HG02938 (cell line): ENCODE measurements at regions not wholly inside any gene's neighbourhood (a gene's known extent, or its start where the extent isn't known, plus 50 kb on each side); places are given as distances from the start of the nearest gene placed in this dataset.

Experiments
- ATAC-seq: cut with Tn5 transposase; IDR thresholded peaks from one replicate; pipeline ENCODE4 v1.9.1; 2021; ENCODE audit warnings: mild to moderate bottlenecking, moderate library complexity; ENCODE audit not compliant: unreplicated experiment

DNA sequence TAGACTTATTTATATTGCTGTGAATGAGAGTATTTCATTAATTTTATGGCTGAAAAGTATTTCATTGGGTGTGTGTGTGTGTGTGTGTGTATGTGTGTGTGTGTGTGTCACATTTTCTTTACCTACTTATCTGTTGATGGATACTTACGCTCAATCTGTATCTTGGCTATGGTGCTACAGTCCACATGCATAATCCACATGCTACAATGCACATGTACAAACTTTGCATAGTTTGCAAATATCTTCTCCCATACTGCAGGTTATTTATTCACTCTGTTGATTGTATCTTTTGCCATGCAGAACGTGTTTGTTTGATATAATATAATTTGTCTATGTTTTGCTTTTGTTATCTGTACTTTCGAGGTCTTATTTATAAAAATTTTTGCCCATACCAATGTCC is 167.8 kb downstream of the RAB28 start:
- ATAC-seq, result no peak

DNA sequence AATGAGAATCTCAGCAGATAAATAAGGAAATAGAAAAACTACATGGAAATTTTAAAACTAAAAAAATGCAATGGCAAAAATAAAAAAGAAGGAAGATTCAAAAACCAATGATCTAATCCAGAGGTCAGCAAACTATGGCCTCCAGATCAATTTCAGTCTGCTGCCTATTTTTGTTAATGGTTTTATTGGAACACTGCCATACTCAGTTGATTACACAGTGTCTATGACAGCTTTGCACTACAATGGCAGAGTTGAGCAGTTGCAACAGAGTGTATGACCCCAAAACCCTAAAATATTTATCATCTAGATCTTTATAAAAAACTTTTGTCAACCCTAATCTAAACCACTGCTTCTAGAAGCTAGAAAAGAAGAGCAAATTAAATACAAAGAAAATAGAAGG is 170.3 kb downstream of the RAB28 start:
- ATAC-seq, result no peak

DNA sequence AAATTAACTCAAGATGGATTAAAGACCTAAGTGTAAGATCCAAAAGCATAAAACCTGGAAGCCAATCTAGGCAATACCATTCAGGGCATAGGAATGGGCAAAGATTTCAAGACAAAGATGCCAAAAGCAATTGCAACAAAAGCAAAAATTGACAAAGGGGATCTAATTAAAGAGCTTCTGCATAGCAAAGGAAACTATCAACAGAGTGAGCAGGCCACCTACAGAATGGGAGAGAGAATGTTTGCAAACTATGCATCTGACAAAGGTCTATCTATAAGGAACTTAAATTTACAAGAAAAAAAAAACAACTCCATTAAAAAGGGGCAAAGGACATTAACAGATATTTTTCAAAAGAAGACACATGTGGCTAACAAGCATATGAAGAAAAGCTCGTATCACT is 171.9 kb downstream of the RAB28 start:
- no peak for ATAC-seq

DNA sequence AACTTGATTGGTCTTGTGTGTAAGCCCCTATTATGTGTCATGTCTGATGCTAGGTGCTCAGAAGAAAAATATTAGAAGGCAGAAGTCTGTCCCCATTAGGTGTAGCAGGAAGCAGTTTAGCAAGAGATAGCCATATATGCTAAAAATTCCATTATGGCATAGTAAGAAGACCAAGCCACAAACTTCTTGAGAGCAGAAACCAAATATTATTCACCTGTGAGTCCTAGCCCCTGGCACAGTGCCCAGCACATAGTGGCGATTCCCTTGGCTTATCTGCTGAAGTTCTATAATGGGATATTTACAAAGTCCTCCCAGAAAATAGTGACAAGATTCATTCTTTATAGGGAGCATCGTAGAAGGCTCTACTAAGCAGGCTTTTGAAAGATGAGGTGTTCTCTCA is 174.4 kb downstream of the RAB28 start:
- no peak for ATAC-seq

DNA sequence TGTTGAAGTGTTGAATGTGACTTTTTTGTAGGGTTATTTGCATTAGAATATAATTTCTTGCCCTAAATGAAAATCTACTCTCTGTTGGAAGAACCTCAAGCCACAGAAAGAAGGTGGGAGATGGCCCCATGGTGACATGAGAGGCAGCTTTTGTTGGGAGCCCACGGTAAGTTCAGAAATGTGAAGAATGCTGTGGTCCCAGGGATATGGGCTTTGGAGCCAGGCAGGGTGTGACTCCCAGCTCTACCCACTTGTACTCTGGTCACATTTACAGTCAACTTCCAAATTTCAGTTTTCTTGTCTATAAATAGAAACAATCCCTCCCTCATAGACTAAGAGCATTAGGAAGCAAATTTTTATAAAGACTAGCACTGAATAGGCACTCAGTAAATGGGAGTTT is 177.8 kb downstream of the RAB28 start:
- no peak for ATAC-seq

DNA sequence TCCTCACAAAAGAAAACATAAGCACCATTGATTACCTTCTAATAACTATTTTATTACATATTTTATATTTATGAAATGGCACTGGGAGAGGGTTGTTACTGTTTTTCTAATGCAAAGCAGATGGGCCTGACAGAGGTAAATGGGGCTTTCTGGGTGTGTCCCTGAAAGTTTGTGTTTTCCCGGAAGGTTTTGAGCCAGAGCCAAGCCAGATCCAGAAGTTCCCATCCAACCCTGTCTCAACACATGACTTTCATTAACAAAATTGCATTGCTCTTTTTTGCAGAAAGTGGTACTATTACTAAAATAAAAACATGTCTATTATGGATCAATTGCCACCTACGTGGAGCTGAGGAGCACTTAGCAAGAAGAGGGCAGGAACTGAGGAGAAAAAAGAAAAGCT is 181.3 kb downstream of the RAB28 start:
- no peak for ATAC-seq

DNA sequence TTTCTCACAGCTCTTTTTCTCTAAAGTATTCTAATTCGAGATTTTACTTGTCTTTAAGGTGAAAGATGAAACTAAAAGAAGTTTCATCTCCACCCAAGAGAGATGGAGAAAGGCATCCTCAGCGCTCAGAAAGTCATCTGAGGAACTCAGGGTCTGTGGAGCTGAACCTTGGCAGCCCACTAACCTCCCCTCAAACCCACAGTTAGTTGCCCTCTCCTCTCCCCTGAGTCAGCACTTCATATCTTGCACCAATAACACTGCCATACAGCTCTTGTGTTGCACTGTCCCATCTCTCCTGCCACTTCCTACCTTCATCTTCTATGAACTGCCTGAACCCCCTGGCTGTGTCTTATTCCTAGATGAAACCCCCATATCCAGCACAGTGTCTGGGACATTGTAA is 184.8 kb downstream of the RAB28 start:
- no peak for ATAC-seq

DNA sequence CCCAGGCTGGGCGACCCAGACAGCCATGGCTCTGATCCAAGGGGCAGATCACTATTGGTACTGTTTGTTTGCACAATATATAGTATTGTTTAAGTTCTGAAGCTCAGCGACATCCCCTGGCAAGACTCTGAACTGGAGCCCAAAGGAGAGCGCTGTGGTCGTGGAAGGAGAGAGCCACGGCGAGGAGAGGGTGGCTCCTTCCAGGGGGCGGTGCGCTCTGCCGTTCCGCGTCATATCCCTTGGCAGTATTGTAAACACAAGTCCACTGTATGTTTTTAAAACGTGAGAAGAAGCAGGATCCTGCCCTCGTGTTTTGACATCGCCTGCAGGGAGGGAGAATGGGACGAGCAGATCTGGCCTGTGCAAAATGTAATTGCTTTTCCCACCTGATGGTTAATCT is 185.5 kb downstream of the RAB28 start:
- ATAC-seq, result no peak

DNA sequence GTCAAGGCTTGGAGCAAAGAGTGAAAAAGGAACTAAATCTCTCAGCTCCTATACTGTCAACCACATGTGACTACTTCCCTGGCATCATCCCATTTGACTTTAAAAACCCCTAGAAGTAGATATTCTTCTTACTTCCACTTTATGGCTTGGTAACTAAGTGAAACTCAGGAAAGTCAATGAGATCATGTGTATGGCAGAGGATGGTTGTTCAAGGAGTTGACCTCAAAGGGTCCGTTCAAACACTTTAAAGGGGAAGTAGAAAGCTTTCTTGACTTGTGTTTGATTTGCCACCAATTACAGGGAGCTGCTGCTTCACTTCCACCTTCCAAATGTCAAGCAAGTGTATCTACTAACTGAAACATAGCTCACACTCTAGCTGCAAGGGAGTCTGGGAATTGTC is 187.2 kb downstream of the RAB28 start:
- ATAC-seq, result no peak

DNA sequence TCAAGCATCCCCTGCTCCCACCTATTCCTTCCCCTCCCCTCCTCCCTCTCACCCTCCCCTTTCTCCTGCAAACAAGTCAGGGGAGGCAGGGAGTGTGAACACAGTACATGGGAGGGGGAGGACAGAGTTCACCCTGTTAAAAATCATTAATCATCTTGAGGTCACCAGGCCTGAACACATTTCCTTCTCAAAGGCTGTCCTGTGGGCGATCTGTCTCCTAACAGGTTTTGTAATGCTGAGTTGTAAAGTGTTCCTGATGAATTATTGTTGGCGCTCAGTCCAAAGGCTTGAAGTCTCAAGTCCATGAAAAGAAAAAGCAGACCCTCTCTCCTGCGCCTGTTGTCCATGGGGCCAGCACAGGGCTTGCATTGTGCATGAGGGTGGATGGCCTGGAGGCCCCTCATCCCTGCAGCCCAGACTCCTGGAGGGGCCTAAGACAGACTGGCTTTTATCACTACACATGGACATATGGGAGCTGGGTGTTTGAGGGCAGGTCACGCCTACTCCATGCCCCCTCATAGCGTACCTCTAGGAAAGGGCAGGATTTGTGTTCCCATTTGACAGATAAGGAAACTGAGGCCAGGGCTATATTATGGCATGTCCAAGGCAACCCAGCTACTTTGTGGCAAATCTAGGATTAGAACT is 189.1 kb downstream of the RAB28 start:
- ATAC-seq, result no peak

DNA sequence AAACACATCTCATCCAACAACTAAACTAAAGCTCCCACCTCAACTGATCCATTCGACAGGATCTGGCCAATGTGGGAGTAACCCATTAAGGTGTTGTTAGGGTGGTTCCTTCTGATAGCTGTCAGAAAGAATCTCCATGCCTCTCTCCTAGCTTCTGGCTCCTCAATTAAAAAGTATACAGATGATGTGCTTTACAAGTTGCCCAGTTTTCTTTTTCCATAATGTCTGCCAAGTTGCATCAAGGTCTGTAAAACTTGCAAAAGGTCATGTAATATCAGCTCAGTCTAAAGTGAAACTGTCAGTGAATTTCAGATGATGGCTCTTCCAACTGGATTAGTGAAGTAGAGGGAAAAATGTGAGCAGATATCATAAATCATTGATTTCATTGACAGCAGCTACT is 191.8 kb downstream of the RAB28 start:
- ATAC-seq, result no peak

DNA sequence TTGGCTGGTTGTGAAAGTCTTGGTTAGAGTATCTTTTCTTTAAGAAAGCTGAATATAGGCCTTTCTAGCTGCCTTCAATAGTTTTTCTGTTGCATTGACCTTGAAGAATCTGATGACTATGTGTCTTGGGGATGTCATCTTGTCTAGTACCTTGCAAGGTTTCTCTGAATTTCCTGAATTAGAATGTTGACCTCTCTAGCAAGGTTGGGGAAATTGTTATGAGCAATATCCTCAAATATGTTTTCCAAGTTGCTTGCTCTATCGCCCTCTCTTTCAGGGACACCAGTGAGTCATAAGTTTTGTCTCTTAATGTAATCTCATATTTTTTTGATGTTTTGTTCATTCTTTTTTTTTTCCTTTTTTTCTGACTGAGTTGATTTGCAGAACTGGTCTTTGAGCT is 194.7 kb downstream of the RAB28 start:
- no peak for ATAC-seq

DNA sequence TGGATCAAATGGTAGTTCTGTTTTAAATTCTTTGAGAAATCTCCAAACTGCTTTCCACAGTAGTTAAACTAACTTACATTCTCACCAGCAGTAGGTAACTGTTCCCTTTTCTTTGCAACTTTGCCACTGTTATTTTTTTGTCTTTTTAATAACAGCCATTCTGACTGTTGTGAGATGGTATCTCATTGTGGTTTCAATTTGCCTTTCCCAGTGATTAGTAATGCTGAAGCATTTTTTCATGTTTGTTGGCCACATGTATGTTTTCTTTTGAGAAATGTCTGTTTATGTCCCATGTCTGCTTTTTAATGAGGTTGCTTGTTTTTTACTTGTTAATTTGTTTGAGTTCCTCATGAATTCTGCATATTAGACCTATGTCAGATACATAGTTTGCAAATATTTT is 198.8 kb downstream of the RAB28 start:
- no peak for ATAC-seq

DNA sequence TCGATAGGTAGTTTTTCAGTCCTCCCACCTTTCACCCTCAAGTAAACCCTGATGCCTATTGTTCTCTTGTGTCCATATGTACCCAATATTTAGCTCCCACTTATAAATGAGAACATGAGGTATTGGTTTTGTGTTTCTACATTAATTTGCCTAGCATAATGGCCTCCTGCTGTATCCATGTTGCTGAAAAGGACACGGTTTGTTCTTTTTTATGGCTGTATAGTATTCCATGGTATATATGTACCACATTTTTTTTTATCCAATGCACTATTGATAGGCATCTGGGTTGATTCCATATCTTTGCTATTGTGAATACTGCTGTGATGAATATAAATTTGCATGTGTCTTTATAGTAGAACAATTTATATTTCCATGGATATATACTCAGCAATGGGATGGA is 199.2 kb downstream of the RAB28 start:
- no peak for ATAC-seq

DNA sequence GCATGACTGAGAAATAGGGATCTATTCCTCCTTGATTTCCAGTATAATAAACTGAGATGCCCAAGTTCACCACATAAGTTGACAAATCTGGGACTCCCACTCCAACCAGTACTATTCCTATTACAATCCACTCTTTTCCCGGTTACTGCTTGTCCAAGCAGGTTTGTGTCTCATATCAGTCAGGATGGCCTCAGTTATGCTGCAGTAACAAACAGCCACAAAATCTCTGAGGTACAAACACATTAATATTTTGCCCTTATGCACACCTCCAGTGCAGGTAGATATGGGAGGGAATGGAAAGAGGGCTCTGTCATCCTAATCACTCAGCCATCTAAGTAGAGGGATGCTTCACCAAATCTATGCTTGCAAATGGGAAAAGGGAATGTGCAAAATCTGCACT is 207.8 kb downstream of the RAB28 start:
- no peak for ATAC-seq

DNA sequence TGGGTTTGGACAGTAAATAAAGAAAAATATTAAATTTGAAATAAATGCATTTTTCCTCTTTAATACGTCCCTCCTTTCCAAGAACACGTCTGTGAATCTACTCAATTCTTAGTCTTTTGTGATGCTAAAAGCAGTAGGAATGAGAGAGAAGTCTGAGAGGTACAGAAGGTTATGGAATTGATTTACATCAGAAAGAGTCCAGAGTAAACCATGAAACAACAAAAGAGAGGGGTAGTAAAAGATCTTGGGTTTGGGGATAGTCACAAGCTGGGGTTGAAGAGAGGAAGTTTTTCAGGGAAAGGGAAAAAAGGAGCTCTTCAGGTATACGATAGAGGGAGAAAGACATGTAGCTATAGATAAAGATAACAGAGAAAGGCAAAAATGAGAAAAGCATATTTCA is 215.4 kb downstream of the RAB28 start:
- ATAC-seq, result no peak

DNA sequence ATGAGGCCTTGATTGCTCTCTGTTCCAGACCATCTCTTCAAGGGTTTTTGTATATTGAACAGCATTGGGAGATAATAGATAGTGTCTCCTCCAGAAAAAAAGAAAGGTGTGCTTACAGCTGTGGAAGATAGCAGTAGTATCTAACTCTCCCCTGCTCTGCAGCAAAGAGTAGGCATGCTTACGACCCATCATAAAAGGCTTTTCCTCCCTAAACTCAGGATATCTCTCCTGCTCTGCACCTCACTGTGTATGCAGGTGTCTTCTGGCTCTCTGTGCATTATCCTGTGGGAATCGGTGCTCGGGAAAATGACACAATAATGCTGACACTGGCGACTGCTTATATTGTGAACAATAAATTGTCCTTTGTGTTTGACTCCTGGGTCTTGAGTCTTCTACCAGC is 216.0 kb downstream of the RAB28 start:
- no peak for ATAC-seq

DNA sequence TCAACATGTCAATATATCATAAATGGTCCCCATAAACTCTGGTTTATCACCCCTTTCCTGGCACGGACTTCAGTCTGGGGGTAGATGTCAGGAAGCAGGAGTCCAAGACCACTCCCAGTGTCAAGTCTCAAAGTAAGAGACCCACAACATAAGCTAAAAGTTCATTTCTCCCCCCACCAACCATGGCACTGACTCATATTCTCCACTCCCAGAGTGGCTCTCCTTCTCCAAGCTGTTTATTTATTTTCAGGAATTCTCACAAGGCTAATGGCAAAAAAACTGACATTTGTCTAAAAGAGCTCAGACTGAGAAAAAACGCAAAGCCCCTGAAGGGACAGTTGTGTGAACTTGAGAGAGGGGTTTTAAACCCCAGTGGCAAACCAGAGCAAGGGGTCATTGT is 217.0 kb downstream of the RAB28 start:
- ATAC-seq, result no peak

DNA sequence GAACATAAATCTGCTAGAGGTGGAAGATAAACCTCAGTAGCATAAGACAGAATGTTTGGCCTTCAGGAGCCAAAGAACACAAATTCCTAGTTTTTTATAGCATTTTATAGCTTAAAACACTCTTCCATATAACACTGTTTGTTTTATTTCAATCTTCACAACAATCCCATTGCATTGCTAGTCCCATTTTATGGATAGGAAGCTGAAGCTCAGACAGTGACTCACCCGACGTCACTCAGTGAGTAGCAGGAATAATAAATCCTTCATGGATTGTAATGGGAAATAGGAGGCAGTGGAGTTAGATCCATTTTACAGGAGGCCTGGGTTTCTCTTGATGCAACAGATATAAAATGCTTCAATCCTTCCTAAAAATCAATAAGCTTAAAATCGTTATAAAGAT is 217.5 kb downstream of the RAB28 start:
- no peak for ATAC-seq

DNA sequence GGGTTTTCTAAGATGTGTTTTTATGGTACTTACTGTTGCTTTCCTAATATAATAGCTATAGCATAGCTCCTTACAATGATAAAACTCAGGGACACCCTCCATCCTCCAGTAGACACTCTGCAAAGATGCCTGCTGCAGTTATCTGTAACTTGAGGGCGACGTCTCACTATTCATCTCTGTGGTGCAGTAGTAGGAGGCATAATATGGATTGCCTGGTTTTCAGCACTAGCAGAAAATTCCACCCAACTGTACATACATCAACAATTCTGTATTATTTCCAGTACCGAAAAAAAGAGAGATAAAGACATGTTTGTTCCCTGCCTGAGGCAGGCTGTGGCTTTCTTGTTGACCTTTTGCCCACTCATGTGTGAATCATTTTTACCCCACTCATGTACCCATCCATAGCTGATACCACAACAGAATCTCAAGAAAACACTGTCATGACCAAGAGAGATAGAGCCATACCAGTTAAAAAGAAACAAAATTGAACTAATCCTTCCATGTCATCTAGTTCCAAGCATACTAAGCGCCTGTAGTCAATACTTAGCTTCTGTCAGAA is 220.1 kb downstream of the RAB28 start:
- no peak for ATAC-seq

DNA sequence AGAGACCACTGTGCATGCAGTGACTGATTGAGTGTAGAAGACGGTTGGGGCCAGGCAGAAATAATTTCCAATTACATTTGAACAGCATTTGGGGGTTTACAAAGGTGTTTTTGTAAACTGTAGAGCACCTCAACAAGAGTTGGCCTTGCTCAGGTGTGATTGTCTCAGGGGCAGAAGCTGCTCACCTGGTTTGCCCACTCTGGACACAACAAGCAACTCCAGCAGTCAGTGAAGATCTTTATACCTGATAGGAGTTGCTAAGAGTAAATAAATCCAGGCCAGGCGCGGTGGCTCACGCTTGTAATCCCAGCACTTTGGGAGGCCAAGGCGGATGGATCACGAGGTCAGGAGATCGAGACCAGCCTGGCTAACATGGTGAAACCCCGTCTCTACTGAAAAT is 221.3 kb downstream of the RAB28 start:
- ATAC-seq, result no peak

DNA sequence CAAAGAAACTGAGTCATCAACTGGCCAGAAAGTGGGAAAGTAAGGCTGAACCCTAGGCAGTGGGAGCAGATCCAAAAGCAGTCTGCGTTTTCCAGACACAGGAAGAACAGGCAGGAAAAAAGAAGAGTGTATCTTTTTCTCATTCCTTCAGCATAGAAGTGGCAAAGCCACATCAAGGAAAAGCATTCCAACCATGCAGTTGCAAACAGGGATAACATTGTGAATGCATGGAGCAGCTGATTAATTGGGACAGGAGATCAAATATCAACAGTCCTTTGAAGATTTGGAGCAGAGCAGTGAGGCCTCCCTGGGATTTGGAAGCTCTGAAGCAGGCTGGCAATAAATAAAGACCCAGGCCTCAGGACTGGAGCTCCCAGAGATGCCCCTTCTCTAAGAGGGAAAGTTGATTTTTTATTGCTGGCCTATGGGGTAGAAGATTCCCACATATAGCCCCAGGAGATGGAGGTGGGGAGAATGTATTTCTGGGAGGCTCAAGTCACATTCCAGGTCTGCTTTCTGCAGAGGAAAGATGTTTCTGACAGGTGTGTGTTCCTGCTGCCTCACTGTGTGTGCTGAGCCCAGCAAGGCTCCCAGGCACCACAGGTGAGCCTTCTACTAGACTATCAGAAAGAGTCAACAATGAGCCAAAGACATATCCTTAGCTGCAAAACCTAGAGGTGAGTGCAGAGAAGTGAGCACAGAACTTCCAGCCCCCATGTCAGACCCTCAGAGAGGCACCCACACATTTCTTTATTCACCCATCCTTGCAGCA is 222.5 kb downstream of the RAB28 start:
- ATAC-seq, result no peak

DNA sequence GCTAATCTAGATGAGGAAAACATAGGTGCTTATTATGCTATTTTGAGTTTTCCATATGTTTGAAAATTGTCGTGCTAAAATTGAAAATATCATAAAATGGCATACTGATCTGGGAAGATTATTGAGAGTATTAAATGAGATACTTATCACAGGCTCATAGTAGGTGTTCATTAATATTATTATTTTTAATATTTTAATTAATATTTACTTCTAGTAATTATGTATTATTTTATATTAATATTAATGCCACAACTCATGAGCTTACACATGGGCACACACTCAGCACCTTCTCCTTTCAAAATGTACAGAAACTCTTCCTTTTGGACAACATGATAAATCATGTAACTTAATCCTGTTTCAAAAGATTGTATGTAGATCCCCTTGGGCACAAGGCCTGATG is 223.6 kb downstream of the RAB28 start:
- no peak for ATAC-seq
